Fibroblast of gingiva (primary cell): ENCODE measurements at regions not wholly inside any gene's neighbourhood (a gene's known extent, or its start where the extent isn't known, plus 50 kb on each side); places are given as distances from the start of the nearest gene placed in this dataset.
A peak's percentile ranks its signal among the peaks of the same experiment; 100 is the strongest.
"Not testable (repeated sequence)": the region's sequence is repeated elsewhere in the genome, so short reads cannot be mapped to it uniquely, and the experiment has no call there.

Experiments used
- DNase-seq: peaks from one replicate; pipeline ENCODE4 v3.0.0-alpha.2; 2011; ENCODE audit warnings: low read depth

DNA sequence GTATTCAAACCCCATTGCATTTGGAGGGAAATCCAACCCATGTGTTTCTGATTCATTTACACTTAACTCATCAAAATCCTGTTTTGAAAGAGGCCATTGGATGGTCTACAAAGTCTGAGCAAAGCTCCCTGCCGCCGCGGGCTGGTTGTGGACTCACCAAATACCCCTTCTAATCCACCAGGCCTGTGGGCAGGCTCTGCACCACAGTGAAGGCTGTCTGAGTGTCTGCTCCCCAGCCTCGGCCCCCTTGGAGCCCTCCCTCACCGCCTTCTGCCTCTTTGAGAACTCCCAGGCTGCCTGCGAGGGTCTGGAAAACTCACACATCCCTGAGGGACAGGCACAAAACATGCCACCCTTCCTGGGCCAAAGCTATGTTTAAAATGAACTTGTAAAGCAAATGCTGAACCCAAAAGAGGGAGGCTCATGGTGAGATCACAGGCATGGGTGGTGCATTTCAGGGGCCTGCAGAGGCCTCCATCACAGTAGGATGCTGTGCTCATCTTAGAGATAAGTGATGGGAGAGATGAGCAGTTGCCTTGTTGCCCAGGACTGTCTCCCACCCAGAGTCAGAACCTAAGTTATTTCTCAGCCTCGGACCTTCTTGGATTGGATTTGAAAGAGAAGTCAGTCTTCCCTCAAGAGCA, 225.0 kb downstream of the CYP26B1 start:
- DNase-seq, result no peak

DNA sequence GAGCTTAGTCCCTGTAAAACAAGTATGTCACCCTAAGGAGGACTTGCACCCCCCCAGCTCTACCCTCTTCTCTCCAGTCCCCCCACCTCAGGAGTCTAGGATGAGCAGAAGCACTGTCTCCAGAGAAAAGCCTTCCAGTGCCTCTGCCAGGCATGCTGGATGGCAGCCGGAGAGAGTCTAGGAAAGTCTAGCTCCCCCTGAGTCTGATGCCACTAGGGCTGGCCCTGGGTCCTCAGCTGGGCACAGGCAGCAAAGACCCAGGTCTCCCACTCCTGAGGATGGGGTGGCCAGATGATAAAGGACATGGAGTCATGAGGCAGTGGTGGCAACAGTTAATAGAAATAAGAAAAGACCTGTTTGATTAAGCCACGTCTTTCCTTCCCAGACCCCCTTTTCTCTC, 225.6 kb downstream of the CYP26B1 start:
- no peak for DNase-seq

DNA sequence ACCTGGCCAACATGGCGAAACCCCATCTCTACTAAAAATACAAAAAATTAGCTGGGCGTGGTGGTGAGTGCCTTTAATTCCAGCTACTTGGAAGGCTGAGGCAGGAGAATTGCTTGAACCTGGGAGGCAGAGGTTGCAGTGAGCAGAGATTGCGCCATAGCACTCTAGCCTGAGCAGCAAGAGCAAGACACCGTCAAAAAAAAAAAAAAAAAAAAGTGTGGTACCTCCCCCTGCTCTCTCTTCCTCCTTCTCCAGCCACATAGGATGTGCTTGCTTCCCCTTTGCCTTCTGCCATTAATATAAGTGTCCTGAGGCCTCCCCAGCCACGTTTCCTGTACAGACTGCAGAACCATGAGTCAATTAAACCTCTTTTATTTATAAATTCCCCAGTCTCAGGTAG, 226.8 kb downstream of the CYP26B1 start:
- not testable (repeated sequence) for DNase-seq

DNA sequence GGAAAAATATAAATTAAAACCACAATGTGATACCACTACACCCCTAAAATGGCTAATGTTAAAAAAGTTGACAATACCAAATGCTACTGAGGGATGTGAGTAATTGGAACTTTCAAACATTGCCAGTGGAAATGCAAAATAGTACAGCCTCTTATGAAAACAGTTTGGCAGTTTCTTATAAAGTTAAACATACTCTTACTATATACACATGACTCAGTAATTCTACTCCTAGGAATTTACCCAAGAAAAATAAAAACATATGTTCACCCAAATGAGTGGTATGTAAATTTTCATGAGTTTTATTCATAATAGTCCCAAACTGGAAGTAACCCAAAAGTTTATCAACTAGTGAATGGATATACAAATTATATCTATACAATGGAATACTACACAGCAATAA, 228.0 kb downstream of the CYP26B1 start:
- DNase-seq, result peak; percentile 67

DNA sequence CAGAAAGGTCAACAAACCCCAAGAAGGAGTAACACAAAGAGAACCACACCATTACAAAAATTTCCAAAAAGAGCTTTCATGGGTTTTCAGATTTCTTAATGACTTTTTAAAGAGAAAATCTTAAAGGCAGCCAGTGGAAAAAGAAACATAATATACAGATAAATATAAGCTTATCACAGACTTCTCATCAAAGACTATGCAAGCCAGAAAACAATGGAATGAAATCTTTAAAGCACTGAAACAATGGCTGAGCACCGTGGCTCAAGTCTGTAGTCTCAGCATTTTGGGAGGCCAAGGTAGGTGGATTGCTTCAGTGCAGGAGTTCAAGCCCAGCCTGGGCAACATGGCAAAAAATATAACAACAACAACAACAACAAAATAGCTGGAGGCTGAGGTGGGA, 237.4 kb downstream of the CYP26B1 start:
- no peak for DNase-seq

DNA sequence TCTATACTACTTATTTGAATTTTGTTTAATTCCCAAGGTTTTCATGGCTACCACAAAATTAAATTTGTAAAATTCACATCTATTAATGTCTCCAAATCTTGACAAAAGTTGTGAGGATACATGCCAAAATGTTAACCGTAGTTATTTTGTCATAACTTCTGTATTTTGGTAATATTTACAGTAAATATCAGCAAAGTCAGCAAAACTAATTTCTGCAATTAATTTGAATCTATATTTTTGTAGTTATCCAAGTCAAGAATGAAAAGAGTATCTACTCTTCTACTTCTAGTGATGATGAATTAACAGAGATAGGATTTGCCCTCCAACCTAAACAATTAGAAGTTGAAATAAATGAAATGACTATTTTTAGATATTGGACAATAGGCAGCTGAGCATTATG, 238.9 kb downstream of the CYP26B1 start:
- no peak for DNase-seq

DNA sequence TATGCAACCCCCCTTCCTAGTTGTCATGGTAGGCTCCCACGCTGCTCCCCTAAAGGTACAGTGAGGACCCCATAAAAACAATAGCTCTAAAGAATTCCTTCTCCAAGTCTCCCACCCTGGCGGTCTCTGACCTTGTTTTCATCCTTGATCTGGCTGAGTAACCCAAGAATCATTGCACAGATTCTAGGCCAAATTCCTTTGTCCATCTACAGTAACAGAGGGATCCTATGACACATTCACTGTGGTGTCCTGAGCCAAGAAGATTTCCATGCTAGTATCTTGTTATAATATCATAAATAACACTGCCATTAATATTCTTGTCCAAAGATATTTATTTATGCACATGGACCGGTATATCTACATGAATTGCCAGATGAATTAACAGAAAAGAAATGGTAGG, 240.2 kb downstream of the CYP26B1 start:
- no peak for DNase-seq

DNA sequence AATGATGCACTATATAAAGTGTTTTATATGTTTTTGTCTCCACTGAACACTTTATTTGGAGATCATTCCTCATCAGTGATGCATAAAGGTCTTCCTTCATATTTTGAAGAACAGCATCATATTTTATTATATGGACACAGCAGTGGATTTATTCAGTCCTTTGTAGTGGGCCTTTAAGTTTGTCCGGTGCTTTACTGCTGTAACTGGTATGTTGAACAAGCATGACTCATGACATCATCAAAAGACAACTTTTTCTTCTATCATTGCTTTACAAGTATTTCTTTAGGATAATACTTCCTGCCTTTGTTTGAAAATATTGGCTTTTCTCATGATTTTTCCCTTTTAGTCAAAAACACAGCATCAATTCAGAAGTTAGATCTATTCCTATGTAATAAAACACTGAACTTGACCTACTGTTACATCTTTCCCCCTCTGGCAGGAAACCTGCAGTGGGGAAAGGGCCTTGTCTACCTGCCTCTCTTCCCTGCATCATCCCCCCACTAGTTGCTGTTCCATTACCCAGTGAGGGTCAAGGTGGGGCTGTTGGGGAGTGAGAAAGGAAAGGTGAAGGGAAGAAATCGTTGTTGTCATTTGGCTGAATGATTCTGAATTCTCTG, 241.2 kb downstream of the CYP26B1 start:
- DNase-seq, result no peak

DNA sequence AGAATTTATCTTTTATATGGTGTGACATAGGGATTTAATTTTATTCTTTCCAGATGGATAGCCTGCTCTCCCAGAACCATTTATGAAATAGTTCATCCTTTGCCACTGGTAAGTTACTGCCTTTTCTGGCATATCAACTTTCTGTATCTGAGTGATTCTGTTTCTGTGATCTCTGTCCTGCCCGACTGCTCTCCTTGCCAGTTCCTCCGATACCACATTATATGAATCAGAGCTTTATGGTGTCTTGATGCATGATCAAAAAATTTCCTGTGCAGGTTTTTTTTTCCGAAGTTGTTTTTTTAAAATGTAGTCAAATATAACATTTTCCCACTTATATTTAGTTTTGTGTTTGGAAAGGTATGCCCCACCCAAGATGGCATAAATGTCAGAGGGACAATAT, 242.5 kb downstream of the CYP26B1 start:
- DNase-seq, result no peak

DNA sequence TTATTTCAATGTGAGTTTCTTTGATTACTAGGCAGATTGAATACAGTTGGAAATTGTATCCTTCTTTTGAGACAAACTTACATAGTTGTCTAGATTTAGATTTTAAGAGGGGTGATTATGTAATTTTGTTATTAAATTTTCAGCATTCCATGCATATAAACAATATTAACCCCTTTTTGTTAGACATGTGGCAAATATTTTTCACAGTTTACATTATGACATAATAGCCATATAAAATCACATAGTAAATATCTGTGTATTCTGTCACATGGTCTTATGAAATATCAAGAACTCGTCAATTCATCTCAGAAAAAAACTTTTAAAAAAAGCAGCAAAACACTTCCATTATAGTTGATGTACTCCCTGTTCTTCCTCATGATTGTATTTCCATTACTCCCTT, 243.8 kb downstream of the CYP26B1 start:
- DNase-seq, result no peak

DNA sequence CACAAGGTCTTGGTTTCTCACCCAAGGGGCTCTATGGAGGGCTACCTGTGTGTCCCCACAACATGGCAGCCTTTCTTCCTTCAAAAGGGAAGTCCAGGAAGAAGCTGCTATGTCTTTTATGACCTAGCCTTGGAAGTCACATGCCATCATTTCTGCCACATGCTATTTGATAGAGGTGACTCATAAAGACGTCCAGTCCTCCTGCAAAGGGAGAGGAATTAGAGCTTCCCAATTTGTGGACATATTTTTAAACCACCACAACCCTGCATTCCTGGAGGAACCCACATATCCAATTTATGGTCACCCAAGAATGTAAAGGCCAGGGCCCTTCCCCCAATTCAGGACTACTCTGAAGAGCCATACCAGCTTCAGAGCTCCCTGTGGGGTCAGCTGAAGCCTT, 246.2 kb downstream of the CYP26B1 start:
- no peak for DNase-seq

DNA sequence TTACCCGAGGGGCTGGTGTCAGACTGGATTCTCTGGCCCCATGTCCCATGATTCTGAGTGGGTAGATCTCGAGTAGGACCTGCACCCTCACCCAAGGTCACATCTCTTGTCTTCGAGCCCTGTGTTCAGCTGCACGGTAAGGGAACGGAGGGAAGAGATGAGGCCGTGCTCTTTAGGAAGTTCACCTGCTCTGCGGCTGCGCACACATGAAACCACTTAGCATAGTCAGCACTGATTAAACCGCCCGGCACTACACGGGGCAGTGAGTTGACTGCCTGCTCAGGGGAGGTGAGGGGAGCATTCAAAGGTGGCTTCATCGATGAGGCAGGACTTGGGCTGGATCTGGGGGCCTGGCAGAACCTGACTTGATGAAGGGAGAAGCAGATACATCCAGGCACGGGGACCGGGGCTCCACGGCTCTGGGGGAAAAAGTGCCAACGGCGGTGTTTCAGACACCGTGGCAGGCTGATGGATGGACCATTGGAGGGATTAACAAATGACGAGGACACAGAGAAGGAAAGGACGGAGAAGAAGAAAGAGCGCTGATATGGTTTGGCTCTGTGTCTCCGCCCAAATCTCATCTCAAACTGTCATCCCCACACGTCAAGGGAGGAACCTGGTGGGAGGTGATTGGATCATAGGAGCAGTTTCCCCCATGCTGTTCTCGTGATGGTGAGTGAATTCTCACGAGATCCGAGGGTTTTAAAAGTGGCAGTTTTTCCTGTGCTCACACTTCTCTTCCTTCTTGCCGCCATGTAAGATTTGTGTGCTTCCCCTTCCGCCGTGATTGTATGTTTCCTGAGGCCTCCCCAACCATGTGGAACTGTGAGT, 248.6 kb downstream of the CYP26B1 start:
- DNase-seq, result no peak

DNA sequence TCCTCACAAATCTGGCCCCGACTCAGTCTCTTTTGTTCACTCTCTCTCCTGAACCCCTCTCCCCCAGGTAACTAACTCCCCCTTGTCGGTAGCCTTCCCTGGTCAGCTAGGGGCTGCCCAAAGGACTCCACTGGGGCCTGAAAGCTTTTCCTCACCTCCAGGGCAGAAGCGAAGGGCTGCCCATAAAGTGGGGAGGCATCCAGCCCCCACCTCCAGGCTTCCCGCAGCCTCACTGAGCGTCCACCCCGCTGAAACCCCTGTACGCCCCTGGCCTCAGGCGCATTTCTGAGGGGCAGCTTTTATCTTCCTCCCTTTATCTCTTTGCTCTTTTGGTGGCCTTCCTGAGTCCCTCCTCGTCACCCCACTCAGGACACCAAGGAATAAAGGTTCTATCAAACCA, 249.3 kb downstream of the CYP26B1 start:
- DNase-seq, result no peak

DNA sequence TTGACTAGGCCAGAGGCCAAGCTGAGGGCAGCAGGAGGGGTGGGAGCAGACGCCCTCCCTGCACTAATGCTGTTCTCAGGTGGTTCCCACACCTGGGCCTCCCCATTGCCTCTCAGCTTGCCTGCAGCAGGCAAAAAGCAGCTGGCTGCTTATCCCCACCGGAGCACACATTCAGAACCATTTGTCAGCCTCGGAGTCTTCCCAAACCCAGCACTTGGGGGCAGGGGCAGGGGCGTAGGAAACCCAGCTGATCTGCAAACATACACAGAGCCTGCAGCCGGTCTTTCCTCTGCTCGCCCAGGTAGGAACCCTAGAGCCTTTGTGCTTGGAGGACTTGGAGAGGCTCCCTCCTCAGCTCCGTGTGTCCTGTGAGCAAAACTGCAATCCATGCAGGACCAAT, 249.8 kb downstream of the CYP26B1 start:
- no peak for DNase-seq

DNA sequence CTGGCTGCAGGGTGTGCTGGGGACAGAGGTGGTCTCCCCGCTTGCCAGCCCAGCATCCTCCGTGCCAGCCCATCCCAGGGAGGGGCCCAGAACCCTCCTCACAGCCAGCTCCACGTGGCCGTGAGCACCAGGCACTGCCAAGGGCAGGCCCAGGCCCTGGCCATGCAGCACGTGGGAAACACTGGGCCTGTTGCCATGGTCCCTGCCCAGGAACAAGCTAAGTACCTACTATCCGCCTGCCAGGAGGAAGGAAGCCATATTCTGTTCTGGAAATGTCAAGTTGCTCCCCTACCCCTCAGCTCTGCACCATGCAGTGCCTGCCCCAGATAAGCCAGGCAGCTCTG, 250.6 kb downstream of the CYP26B1 start:
- no peak for DNase-seq

DNA sequence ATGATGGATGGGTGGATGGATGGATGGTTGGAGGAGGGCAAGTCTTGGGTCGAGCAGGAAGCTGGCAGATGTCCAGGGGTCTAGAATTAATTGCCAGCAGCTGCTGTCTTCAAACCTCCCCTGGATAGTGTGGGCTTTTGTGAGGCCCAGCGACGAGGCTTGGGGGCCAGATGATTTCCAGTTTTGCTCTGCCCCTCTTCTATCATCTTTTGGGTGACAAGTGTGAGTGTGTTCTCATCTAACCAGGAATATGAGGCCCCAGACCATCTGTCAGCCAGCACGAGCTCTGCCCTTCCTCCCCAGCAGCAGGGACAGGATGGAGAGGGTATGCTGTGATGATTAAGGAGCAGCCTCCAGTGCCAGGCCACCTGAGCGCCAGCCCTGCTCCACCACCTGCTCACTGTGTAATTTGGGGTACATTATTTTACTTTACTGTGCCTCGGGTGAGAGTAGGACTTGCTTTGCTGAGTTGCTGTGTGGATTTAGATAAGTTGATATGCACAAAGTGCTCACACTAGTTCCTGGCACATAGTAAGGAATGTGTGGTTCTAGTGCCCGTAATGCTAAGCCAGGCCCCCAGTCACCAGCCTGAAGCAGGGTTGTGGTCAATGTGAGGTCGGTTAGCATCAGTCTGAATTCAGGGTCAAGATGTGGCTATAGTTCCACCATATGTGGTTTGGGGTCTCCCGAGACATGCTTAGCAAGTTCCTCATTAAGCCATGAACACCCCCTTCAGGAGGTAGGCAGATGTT, 251.1 kb downstream of the CYP26B1 start:
- DNase-seq, result no peak

DNA sequence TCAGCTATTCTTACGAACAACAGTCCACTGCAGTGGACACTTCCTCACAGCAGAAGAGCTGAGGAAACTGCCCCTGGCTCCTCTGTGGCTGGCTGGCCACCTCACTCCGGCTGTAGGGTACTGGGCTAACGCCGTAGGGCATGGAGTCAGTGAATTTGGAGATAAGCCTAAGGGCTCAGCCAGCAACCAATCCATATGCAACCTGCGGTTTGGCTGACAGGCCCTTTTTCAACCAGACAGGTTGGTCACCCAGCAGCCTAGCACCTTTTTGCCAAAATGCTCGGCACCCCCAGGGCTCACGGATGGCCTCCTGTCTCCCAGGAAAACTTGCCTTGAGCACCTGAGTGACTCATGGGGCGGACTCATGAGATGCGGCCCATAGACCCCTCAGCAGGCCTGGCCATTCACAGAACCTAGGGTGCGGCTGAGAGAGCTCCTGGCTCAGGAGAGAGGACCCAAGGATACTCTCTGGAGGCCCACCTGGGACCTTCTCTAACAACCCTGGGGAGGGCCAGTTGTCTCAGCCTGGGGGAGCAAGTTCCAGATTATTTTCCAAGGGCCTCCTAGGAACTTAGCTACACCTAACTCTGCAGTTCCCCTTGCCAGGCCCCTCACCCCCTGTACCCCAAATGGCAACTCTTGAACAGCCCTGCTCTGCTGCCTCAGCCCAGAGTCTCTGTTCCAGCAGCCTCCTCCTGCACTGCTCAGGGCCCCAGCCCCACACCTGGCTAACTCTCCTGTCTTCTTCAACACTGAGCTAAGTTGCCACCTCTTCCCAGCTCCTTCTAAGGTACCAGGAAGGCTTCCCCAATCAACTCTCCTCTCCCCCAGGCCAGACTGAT, 252.1 kb downstream of the CYP26B1 start:
- DNase-seq, result no peak

DNA sequence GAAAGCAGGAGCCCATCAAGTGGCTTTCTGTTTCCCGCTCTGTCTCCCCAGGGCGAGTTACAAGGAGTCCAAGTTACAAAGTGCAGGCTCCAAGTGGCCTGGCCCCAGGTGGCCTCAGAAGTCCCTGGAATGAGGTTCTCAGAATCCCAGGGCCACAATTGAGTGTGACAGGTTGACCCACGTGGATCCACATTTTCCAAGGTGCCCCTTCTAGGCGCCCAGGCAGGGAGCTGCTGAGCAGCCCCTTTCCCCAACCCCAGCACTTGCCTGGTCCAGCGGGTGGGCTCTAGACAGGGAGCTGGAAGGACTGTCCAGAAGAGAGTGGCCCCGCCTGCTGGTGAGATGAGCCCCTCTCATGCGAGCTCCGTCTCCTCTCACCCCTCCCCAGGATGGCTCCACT, 253.4 kb downstream of the CYP26B1 start:
- DNase-seq, result no peak

DNA sequence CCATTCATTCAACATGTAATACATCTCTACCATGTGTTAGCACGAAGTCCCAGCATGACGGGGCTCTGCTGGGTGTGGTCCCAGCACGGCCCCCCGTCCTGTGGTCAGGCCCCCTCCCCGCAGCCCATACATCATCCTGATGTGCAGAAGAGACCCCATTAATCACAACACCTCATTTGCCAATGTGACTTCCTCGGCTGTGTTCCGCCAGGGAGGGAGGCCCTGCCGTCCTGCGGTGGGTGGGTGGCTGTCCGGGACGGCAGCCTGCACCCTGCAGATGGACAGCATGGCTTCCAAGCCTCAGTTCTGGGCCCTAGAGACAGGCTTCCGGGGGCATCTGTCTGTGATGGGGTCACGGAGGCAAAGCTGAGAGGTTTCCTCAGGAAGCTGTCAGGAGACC, 254.0 kb downstream of the CYP26B1 start:
- no peak for DNase-seq

DNA sequence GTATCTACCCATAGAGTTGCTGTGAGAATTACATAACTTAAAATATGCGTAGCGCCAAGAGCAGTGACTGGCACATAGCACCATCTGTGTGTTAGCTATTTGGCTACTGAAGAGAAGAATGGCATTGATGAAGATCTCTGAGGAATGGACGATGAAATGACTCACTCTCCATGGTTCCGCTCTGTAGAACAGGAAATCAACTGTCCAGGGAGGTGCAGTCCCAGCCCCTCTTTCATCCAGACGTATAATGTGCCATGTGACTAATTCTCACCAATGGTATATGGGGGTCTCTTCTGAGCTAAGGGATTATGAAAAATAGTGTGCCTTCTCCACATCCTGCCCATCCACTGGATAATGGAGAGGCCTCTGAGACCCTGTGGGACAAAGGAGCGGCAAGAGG, 254.8 kb downstream of the CYP26B1 start:
- DNase-seq, result no peak

DNA sequence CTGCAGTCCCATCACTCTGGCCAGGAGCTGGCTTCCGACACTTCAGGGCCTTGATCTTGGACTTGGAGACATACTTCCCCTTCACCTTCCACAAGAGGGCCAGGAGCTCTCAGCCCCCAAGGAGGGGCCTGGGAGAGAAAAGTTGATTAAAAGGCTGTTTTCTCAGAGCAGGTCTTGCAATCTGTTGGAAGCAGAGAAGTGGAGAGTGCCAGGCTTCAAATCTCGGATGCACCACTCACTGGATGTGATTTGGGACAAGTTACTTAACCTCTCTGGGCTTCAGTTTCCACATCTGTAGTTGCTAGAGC, 255.3 kb downstream of the CYP26B1 start:
- DNase-seq, result no peak
